GM19324 (cell line): ENCODE measurements at regions not wholly inside any gene's neighbourhood (a gene's known extent, or its start where the extent isn't known, plus 50 kb on each side); places are given as distances from the start of the nearest gene placed in this dataset.

ENCODE experiments used
- ATAC-seq: cut with Tn5 transposase; IDR thresholded peaks from one replicate; pipeline ENCODE4 v1.9.1; 2021; ENCODE audit warnings: mild to moderate bottlenecking, moderate library complexity; ENCODE audit not compliant: unreplicated experiment, low FRiP score

DNA sequence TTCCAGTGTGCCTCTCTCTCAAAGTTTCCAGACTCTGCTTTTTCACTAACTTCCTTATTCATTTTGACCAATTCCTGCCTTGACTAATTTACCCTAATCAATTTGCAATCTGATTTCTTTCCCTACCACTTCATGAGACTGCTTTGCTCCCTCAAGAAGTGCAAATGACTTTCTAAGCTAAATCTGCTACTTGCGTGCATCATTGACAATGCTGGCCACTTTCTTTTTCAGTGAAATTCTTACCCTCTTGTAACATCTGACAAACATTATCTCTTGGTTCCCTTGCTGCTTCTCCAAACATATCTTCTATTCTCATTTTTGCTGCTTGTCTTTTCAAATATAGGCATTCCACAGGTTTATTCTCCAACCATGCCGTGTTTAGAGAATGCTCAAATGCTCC lies 659.9 kb downstream of the USP25 start:
- ATAC-seq, result no peak

GRCh38 chr21:16395285-16395684 lies 665.5 kb downstream of the USP25 start:
- ATAC-seq, result no peak

DNA sequence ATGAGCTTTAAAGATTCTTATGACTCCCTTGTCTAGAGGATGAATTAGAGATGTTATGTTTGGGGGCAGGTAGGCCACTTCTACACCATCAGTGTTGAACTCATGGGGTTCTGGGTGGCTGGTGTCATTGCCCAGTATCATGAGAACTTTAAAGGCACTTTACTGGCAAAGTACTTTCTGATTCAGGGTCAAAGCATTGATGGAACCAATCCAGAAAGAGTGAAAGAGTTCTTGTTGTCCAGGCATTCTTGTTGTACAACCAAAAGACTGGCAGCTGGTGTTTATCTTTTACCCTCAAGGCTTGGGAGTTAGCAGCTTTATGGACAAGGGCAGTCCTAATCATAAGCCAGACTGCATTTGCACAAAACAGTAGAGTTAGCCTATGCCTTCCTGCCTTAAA lies 673.0 kb downstream of the USP25 start:
- ATAC-seq, result no peak

- no peak for ATAC-seq
Observed at GRCh38 chr21:16404776-16405175, 675.0 kb downstream of the USP25 start.

GRCh38 chr21:16406355-16406754 lies 676.6 kb downstream of the USP25 start:
- no peak for ATAC-seq

- no peak for ATAC-seq
Observed at GRCh38 chr21:16407403-16408240, 677.8 kb downstream of the USP25 start.

GRCh38 chr21:16408280-16408679 lies 678.5 kb downstream of the USP25 start:
- ATAC-seq, result no peak

GRCh38 chr21:16409352-16409751 lies 679.6 kb downstream of the USP25 start:
- no peak for ATAC-seq

GRCh38 chr21:16418226-16418625 lies 688.4 kb downstream of the USP25 start:
- ATAC-seq, result no peak

DNA sequence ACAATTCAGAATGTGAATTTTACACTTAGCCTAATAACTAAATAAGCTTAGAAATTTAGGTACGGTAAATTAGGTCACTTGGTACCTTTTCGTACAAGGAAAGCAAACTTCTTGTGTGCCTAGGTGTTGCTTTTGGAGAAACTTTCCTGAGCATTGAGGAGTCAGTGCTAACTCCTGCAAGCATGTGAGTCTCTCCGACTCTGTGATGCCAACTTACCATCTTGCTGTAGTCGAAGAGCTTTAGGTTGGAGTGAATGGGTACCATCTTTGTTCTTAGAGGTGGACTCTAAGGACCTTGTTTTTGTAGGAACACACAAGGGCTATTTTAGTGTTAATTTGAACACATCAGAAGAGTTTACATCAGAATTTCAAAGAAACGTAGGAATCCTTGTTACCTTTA lies 688.9 kb downstream of the USP25 start:
- ATAC-seq, result no peak

GRCh38 chr21:16419188-16419921 lies 689.6 kb downstream of the USP25 start:
- ATAC-seq, result no peak

- ATAC-seq, result no peak
Observed at GRCh38 chr21:16420031-16420724, 690.4 kb downstream of the USP25 start.

GRCh38 chr21:16421007-16421406 lies 691.2 kb downstream of the USP25 start:
- no peak for ATAC-seq

DNA sequence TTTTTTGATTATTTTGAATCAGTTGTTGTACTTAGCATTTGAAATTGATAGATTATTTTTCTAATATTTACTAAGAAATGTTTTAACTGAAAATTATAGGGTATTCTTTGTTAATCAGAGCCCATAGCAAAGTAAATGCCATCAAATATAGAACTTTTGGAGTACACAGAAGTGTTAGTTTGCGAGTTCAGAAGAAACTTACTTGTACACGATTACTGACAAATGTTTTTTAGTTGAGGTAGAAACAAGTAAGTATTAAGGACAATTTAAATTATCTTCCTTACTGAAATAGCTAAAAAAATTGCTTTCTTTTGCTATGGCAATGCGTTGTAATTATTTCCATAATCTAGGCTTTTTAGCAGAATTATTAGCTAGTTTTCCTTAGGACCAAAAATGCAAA lies 692.2 kb downstream of the USP25 start:
- ATAC-seq, result no peak

DNA sequence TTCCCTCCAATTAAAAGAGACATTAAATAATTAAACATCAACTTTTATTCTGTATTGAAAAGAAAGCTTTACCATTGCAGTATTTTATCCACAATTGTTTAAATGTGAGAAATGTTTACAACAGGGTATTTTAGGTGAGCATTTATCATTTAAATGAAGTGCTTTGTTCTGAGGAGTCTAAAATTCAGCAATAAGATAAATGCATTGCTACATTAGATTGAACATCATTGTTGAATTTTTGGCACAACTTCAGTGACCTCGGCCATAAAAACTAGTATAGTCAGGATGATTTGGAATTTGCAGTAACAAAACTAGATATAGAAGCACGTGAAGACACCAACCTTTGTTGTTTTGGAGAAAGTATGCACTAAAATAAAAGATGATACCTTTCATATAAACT lies 692.9 kb downstream of the USP25 start:
- no peak for ATAC-seq

DNA sequence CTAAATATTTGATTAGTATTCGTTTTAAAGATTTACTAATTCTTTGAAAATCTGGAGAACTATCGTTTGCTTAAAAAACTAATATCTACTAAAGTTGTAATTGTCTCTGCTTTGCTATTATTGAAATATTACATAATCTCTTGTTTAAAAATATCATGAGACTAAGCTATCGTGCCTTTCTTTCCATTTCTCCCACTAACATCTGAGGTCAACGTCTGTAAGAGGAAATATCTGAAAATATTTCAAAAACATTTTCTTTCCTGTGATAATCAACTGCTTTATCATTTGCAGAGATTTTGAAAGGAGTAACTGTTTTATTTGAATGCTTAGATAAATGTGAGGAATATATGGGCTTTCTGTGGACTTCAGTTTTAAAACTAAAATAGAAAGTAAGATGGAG lies 694.1 kb downstream of the USP25 start:
- ATAC-seq, result no peak

DNA sequence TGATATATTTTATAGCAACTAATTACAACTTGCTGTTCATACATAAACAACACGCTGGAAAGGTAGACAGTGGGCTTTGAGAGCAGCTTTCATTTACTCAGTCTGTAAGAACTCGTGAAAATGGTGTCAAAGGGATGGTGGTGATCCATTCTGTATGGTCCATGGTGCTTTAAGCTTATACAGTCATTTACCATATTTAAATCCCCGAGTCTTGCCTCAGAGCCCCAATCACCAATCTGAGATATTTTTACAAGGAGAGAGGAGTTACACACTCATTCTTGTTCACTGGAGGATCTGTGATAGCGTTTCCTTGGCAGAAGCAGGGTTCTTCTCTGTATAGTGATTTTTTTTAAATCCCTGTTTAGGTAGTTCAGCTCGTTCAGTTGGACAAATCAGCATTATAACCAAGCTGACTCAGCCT lies 694.6 kb downstream of the USP25 start:
- ATAC-seq, result no peak

DNA sequence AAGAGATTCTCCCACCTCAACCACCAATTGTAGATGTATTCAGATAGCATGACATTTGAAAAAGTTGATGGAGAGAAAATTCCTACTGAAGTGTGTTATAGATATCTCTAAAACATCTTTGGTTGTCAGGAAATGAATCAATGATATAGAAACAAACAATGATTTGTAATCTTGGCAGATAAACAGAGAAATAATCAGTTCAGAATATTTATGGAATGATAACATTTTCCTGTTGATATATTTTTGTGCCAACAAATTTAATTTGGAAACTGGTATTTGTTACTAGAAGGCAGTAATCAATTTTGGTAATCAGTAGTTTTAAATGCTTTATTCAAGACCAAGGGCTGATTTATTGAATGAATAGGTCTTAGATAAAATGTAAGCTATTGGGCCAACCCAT lies 695.6 kb downstream of the USP25 start:
- no peak for ATAC-seq

DNA sequence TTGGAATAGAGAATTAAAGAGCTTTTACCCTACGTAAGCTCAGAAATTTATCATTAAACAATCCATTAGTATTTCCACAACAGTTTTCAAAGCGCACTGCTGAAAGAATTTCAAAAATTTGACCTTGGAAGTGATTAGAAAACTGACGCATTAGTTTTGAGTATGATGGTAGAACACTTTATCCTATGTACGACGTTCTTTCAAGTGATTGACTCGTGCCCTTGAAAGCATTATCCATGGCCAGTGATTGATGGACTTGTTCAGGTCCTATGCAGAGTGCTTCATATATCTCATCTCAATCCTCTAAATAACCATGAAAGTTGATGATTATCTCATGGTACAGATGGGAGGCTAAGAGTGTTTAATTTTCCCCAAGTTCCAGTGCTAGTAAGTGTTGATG lies 697.2 kb downstream of the USP25 start:
- ATAC-seq, result no peak

DNA sequence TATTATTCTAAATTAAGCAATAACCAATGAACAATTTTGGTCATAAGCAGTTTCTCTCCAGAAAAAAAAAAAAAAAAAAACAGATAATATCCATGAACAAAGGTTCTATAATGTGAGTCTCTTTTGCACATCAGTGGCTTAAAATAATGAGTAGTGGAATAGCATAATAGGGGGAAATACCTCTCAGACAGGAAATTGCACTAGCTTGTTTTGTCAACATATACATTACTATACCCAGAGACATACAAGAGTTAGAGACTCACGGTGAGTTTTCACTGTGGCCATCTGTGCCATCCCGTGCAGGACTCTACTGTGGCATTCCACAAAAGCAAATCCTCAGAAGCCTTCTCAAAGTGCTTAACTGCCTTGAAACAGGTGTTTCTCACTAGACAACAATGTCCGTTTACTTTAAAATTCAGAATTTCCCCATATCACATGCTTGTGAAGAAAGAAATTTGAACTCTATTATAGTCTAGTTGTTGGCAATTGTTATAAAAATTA lies 697.9 kb downstream of the USP25 start:
- no peak for ATAC-seq

- ATAC-seq, result no peak
Observed at GRCh38 chr21:16437586-16437985, 707.8 kb downstream of the USP25 start.
